ENCODE measurements at regions not wholly inside any gene's neighbourhood (a gene's known extent, or its start where the extent isn't known, plus 50 kb on each side); places are given as distances from the start of the nearest gene placed in this dataset.
A peak's percentile ranks its signal among the peaks of the same experiment; 100 is the strongest.

GRCh38 chr20:51287628-51288413 is 254.7 kb downstream of the NFATC2 start:
- no peaks in the 10 kb centered on the region for H3K36me3 ChIP-seq (replicated peaks)
- no peaks in the 10 kb centered on the region for H3K27me3 ChIP-seq (replicated peaks)
- in situ Hi-C loops (cut with HindIII; ENCODE audit: low pct_ligation_motif_present, low sequenced_read_pairs), result no loop called here
- no peak overlapping the region for H3K4me3 ChIP-seq (ENCODE audit: low read depth, low read length)
- no peak for TF ChIP-seq CTCF (IDR thresholded peaks at IDR 0.05; ENCODE audit: low read depth, low read length, missing control alignments)
- no peak overlapping the region for H3K27ac ChIP-seq
- no peak for DNase-seq

GRCh38 chr20:51286758-51287157 is 255.8 kb downstream of the NFATC2 start:
- Histone ChIP-seq H3K36me3 (replicated peaks) (no peaks in the 10 kb centered on the region), H3K27ac (no peak overlapping the region), H3K27me3 (replicated peaks) (no peaks in the 10 kb centered on the region), H3K4me3 (ENCODE audit: low read depth, low read length) (no peak overlapping the region)
- in situ Hi-C loops (cut with HindIII; ENCODE audit: low pct_ligation_motif_present, low sequenced_read_pairs), result no loop called here
- no peak for DNase-seq
- no peak for TF ChIP-seq CTCF (IDR thresholded peaks at IDR 0.05; ENCODE audit: low read depth, low read length, missing control alignments)

GRCh38 chr20:51285684-51286083 is 256.8 kb downstream of the NFATC2 start:
- TF ChIP-seq CTCF (IDR thresholded peaks at IDR 0.05; ENCODE audit: low read depth, low read length, missing control alignments), result no peak
- in situ Hi-C loops (cut with HindIII; ENCODE audit: low pct_ligation_motif_present, low sequenced_read_pairs), result no loop called here
- no peak for DNase-seq
- Histone ChIP-seq H3K4me3 (ENCODE audit: low read depth, low read length) (no peak overlapping the region), H3K36me3 (replicated peaks) (no peaks in the 10 kb centered on the region), H3K27me3 (replicated peaks) (no peaks in the 10 kb centered on the region), H3K27ac (no peak overlapping the region)

GRCh38 chr20:51284871-51285270 is 257.6 kb downstream of the NFATC2 start:
- Histone ChIP-seq H3K27ac (no peak overlapping the region), H3K36me3 (replicated peaks) (no peaks in the 10 kb centered on the region), H3K27me3 (replicated peaks) (no peaks in the 10 kb centered on the region), H3K4me3 (ENCODE audit: low read depth, low read length) (no peak overlapping the region)
- in situ Hi-C loops (cut with HindIII; ENCODE audit: low pct_ligation_motif_present, low sequenced_read_pairs), result no loop called here
- no peak for DNase-seq
- TF ChIP-seq CTCF (IDR thresholded peaks at IDR 0.05; ENCODE audit: low read depth, low read length, missing control alignments), result no peak

GRCh38 chr20:51284176-51284575 is 258.3 kb downstream of the NFATC2 start:
- no peak for TF ChIP-seq CTCF (IDR thresholded peaks at IDR 0.05; ENCODE audit: low read depth, low read length, missing control alignments)
- peak; percentile 18 for DNase-seq

GRCh38 chr20:51281521-51281920 is 258.6 kb upstream of the KCNG1 start:
- Histone ChIP-seq H3K27ac (no peak overlapping the region), H3K4me3 (ENCODE audit: low read depth, low read length) (no peak overlapping the region), H3K36me3 (replicated peaks) (no peaks in the 10 kb centered on the region), H3K27me3 (replicated peaks) (no peaks in the 10 kb centered on the region)
- no peak for DNase-seq
- no peak for TF ChIP-seq CTCF (IDR thresholded peaks at IDR 0.05; ENCODE audit: low read depth, low read length, missing control alignments)
- in situ Hi-C loops (cut with HindIII; ENCODE audit: low pct_ligation_motif_present, low sequenced_read_pairs), result no loop called here

More at GRCh38 chr20:51284176-51284575, 258.3 kb downstream of the NFATC2 start:
- H3K27ac ChIP-seq, result no peak overlapping the region
- H3K36me3 ChIP-seq (replicated peaks), result no peaks in the 10 kb centered on the region
- H3K4me3 ChIP-seq (ENCODE audit: low read depth, low read length), result no peak overlapping the region
- in situ Hi-C loops (cut with HindIII; ENCODE audit: low pct_ligation_motif_present, low sequenced_read_pairs), result no loop called here
- no peaks in the 10 kb centered on the region for H3K27me3 ChIP-seq (replicated peaks)
